ENCODE measurements at regions not wholly inside any gene's neighbourhood (a gene's known extent, or its start where the extent isn't known, plus 50 kb on each side); places are given as distances from the start of the nearest gene placed in this dataset.

- 51% methylated on average over 8 of the region's 8 CpGs for WGBS
- no peaks in the 10 kb centered on the region for H3K9me3 ChIP-seq (ENCODE audit: control insufficient read depth, low read length)
- ATAC-seq (no peak), DNase-seq (peak in 1 of 3 donors; percentile 24)
- H3K4me1 ChIP-seq (ENCODE audit: control insufficient read depth, insufficient read depth, low read length): no peaks in the 10 kb centered on the region
- intact Hi-C loops (cut with DNase I): no loop called here
- H3K27ac ChIP-seq (ENCODE audit: low read length): no peak overlapping the region
- H3K27me3 ChIP-seq (ENCODE audit: control insufficient read depth, insufficient read depth): no peaks in the 10 kb centered on the region
- H3K4me3 ChIP-seq (ENCODE audit: low read length): no peak overlapping the region
Observed at GRCh38 chr4:3856604-3857204, 90.5 kb downstream of the ADRA2C start.

GRCh38 chr4:3857269-3857926, 91.2 kb downstream of the ADRA2C start:
- intact Hi-C loops (cut with DNase I): no loop called here
- H3K27me3 ChIP-seq (ENCODE audit: control insufficient read depth, insufficient read depth): no peaks in the 10 kb centered on the region
- no peak overlapping the region for H3K4me3 ChIP-seq (ENCODE audit: low read length)
- no peaks in the 10 kb centered on the region for H3K9me3 ChIP-seq (ENCODE audit: control insufficient read depth, low read length)
- ATAC-seq (no peak), DNase-seq (peak in 1 of 3 donors; percentile 18)
- H3K27ac ChIP-seq (ENCODE audit: low read length): no peak overlapping the region
- H3K4me1 ChIP-seq (ENCODE audit: control insufficient read depth, insufficient read depth, low read length): no peaks in the 10 kb centered on the region
- 57% methylated on average over 9 of the region's 9 CpGs for WGBS

GRCh38 chr4:3858046-3858730, 92.0 kb downstream of the ADRA2C start:
- WGBS: 72% methylated on average over 6 of the region's 6 CpGs
- ATAC-seq (no peak), DNase-seq (peak in 1 of 3 donors; percentile 19)
- intact Hi-C loops (cut with DNase I): no loop called here
- no peak overlapping the region for H3K4me3 ChIP-seq (ENCODE audit: low read length)
- H3K4me1 ChIP-seq (ENCODE audit: control insufficient read depth, insufficient read depth, low read length): no peaks in the 10 kb centered on the region
- H3K9me3 ChIP-seq (ENCODE audit: control insufficient read depth, low read length): no peaks in the 10 kb centered on the region
- H3K27me3 ChIP-seq (ENCODE audit: control insufficient read depth, insufficient read depth): no peaks in the 10 kb centered on the region
- H3K27ac ChIP-seq (ENCODE audit: low read length): no peak overlapping the region

DNA sequence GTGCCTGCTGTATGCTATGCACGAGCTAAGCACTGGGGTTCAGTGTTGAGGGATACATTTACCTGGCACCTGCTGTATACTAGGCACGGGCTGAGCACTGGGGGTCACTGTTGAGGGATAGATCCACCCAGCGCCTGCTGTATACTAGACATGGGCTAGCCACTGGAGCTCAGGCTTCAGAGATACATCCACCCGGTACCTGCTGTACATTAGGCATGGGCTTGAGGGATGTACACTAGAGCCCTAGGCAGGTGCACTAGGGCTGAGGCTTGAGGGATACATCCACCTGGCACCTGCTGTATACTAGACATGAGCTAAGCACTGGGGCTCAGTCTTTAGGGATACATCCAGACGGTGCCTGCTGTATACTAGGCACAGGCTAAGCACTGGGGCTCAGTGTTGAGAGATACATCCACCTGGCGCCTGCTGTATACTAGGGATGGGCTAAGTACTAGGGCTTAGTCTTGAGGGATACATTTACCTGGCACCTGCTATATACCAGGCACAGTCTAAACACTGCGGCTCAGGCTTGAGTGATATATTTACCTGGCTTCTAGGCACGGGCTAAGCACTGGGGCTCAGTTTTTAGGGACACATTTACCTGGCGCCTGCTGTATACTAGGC, 92.7 kb downstream of the ADRA2C start:
- H3K4me1 ChIP-seq (ENCODE audit: control insufficient read depth, insufficient read depth, low read length): no peaks in the 10 kb centered on the region
- no peak overlapping the region for H3K4me3 ChIP-seq (ENCODE audit: low read length)
- H3K27ac ChIP-seq (ENCODE audit: low read length): no peak overlapping the region
- 80% methylated on average over 9 of the region's 9 CpGs for WGBS
- no peaks in the 10 kb centered on the region for H3K27me3 ChIP-seq (ENCODE audit: control insufficient read depth, insufficient read depth)
- no peak for ATAC-seq
- no peak for DNase-seq
- no peaks in the 10 kb centered on the region for H3K9me3 ChIP-seq (ENCODE audit: control insufficient read depth, low read length)
- intact Hi-C loops (cut with DNase I): no loop called here

GRCh38 chr4:3859571-3859970, 93.4 kb downstream of the ADRA2C start:
- DNase-seq (no peak), ATAC-seq (no peak)
- no peak overlapping the region for H3K4me3 ChIP-seq (ENCODE audit: low read length)
- H3K27ac ChIP-seq (ENCODE audit: low read length): no peak overlapping the region
- H3K4me1 ChIP-seq (ENCODE audit: control insufficient read depth, insufficient read depth, low read length): no peaks in the 10 kb centered on the region
- intact Hi-C loops (cut with DNase I): no loop called here
- 93% methylated on average over 8 of the region's 8 CpGs for WGBS
- H3K27me3 ChIP-seq (ENCODE audit: control insufficient read depth, insufficient read depth): no peaks in the 10 kb centered on the region
- no peaks in the 10 kb centered on the region for H3K9me3 ChIP-seq (ENCODE audit: control insufficient read depth, low read length)

- DNase-seq (no peak), ATAC-seq (no peak)
- WGBS: 72% methylated on average over 35 of the region's 35 CpGs
- H3K27ac ChIP-seq (ENCODE audit: low read length): no peak overlapping the region
- H3K4me3 ChIP-seq (ENCODE audit: low read length): no peak overlapping the region
- intact Hi-C loops (cut with DNase I): no loop called here
- no peaks in the 10 kb centered on the region for H3K9me3 ChIP-seq (ENCODE audit: control insufficient read depth, low read length)
- H3K27me3 ChIP-seq (ENCODE audit: control insufficient read depth, insufficient read depth): no peaks in the 10 kb centered on the region
- H3K4me1 ChIP-seq (ENCODE audit: control insufficient read depth, insufficient read depth, low read length): no peaks in the 10 kb centered on the region
Observed at GRCh38 chr4:3860061-3860912, 94.1 kb downstream of the ADRA2C start.

DNA sequence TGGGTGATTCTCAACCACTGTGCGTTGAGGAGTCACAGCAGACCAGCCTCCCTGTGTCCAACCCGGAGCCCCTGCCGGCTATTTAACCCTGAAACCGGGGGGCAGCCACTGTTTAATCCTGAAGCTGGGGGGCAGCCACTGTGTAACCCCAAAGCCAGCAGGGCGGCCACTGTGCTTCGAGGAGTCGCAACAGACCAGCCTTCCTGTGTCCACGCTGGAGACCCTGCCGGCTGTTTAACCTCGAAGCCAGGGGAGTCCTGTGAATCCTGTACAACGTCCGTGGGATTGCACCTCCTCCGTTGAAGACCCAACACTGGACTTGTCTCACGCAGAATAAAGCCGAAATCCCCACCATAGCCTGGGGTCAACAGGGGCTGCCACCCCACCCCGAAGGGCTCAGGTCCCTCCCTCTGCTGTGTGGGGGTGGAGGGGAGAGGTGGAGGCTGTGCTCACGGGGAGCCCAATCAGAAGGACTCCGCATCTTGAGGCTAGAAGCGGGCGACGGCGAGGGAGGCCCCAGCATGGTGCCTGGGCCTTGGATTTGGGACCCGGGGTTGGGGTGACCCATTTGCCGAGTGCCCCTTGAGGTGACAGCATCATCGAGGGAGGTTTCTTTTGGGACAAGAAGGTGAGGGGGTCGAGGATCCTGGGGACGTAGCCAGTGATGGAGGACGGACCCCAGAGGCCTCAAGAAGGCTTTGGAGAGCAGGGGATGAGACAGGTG, 94.9 kb downstream of the ADRA2C start:
- H3K4me3 ChIP-seq (ENCODE audit: low read length): no peak overlapping the region
- WGBS: 88% methylated on average over 28 of the region's 28 CpGs
- intact Hi-C loops (cut with DNase I): no loop called here
- H3K9me3 ChIP-seq (ENCODE audit: control insufficient read depth, low read length): no peaks in the 10 kb centered on the region
- H3K4me1 ChIP-seq (ENCODE audit: control insufficient read depth, insufficient read depth, low read length): no peaks in the 10 kb centered on the region
- H3K27ac ChIP-seq (ENCODE audit: low read length): no peak overlapping the region
- no peaks in the 10 kb centered on the region for H3K27me3 ChIP-seq (ENCODE audit: control insufficient read depth, insufficient read depth)
- DNase-seq: no peak
- no peak for ATAC-seq

DNA sequence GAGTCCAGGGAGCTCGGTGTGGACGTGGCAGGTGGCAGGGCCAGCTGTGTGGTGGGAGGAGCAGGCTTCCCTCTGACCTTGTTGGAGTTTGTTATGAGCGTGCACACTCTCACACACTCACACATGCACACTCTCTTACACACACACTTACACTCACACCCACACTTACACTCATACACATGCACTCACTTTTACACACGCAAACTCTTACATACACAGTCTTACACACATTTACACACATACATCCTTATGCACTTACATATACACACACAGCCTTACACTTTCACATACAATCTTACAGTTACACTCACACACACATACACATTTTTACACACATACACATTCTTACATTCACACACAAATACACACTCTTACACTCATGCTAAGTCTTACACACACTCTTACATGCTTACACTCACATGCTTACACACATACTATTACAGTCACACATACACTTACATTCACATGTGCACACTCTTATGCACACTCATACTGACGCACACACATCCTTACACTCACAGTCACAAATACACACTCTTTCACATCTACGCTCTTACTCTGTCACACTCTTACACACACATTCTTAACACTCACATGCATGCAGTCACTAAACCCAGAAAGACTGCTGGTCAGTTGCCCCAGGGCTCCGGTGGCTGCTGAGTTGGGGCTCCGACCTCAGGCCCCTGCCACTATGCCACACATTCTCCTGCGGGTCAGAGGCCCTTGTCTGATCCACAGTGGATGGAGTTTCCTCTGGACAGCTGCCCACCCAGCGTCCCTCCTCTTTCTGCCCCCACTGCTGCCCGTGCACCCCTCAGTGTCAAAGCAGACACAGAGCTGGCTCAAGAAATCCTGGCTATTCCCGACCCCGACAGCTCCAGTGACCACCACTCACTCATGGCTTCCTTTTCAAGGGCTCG, 95.8 kb downstream of the ADRA2C start:
- ATAC-seq: no peak
- H3K4me3 ChIP-seq (ENCODE audit: low read length): no peak overlapping the region
- no peak for DNase-seq
- intact Hi-C loops (cut with DNase I): no loop called here
- no peaks in the 10 kb centered on the region for H3K9me3 ChIP-seq (ENCODE audit: control insufficient read depth, low read length)
- H3K27ac ChIP-seq (ENCODE audit: low read length): no peak overlapping the region
- no peaks in the 10 kb centered on the region for H3K4me1 ChIP-seq (ENCODE audit: control insufficient read depth, insufficient read depth, low read length)
- 51% methylated on average over 14 of the region's 14 CpGs for WGBS
- no peaks in the 10 kb centered on the region for H3K27me3 ChIP-seq (ENCODE audit: control insufficient read depth, insufficient read depth)

GRCh38 chr4:3862640-3863420, 96.6 kb downstream of the ADRA2C start:
- H3K27ac ChIP-seq (ENCODE audit: low read length): no peak overlapping the region
- H3K4me3 ChIP-seq (ENCODE audit: low read length): no peak overlapping the region
- ATAC-seq (peak in 1 of 2 donors; percentile 41), DNase-seq (no peak)
- no peaks in the 10 kb centered on the region for H3K27me3 ChIP-seq (ENCODE audit: control insufficient read depth, insufficient read depth)
- intact Hi-C loops (cut with DNase I): no loop called here
- WGBS: 18% methylated on average over 23 of the region's 23 CpGs
- H3K4me1 ChIP-seq (ENCODE audit: control insufficient read depth, insufficient read depth, low read length): no peaks in the 10 kb centered on the region
- H3K9me3 ChIP-seq (ENCODE audit: control insufficient read depth, low read length): no peaks in the 10 kb centered on the region
